SK-N-SH treated with all-trans-retinoic acid at 6 μM for 48 hours (cell line): ENCODE measurements at regions not wholly inside any gene's neighbourhood (a gene's known extent, or its start where the extent isn't known, plus 50 kb on each side); places are given as distances from the start of the nearest gene placed in this dataset.

Experiments used
- ATAC-seq: fragments of 200-7000 bp; cut with Tn5 transposase; 3 replicates; pipeline ENCODE4 v1.9.1; 2020; ENCODE audit warnings: mild to moderate bottlenecking, moderate library complexity
- ARNTL ChIP-seq: fragments of 450-650 bp; formaldehyde crosslinking; IDR thresholded peaks from 2 replicates; pipeline ENCODE4 v1.5.0; 2020; ENCODE audit warnings: low read depth, mild to moderate bottlenecking, moderate library complexity, borderline replicate concordance
- BACH2 ChIP-seq: fragments of 250-450 bp; sonication (Bioruptor Pico); IDR thresholded peaks from 2 replicates; pipeline ENCODE4 v1.9.0; 2021; ENCODE audit warnings: mild to moderate bottlenecking, borderline replicate concordance
- CREB5 ChIP-seq: fragments of 250-450 bp; sonication (Bioruptor Pico); IDR thresholded peaks from 2 replicates; pipeline ENCODE4 v1.5.1; 2020; ENCODE audit warnings: low read depth, mild to moderate bottlenecking, moderate library complexity
- CSDC2 ChIP-seq: fragments of 250-450 bp; sonication (Bioruptor Pico); IDR thresholded peaks from 2 replicates; pipeline ENCODE4 v1.5.0; 2020; ENCODE audit warnings: mild to moderate bottlenecking, moderate library complexity
- CSRNP3 ChIP-seq: fragments of 250-450 bp; sonication (Bioruptor Pico); IDR thresholded peaks from 2 replicates; pipeline ENCODE4 v1.5.1; 2021; ENCODE audit warnings: mild to moderate bottlenecking, moderate library complexity
- ESRRG ChIP-seq: fragments of 250-450 bp; sonication (Bioruptor Pico); IDR thresholded peaks from 2 replicates; pipeline ENCODE4 v1.6.1; 2021; ENCODE audit warnings: mild to moderate bottlenecking
- GLIS3 ChIP-seq: fragments of 250-450 bp; sonication (Bioruptor Pico); IDR thresholded peaks from 2 replicates; pipeline ENCODE4 v1.5.0; 2020; ENCODE audit warnings: mild to moderate bottlenecking, moderate library complexity
- ISL1 ChIP-seq: fragments of 250-450 bp; sonication (Bioruptor Pico); IDR thresholded peaks from 2 replicates; pipeline ENCODE4 v2.1.2; 2022; ENCODE audit warnings: mild to moderate bottlenecking, moderate library complexity
- OSR1 ChIP-seq: fragments of 250-450 bp; sonication (Bioruptor Pico); IDR thresholded peaks from 2 replicates; pipeline ENCODE4 v1.8.0; 2022; ENCODE audit warnings: moderate library complexity, mild to moderate bottlenecking, inconsistent platforms
- PATZ1 ChIP-seq: fragments of 250-450 bp; sonication (Bioruptor Pico); IDR thresholded peaks from 2 replicates; pipeline ENCODE4 v1.8.0; 2020; ENCODE audit warnings: mild to moderate bottlenecking, moderate library complexity, borderline replicate concordance
- POU6F1 ChIP-seq: fragments of 250-450 bp; sonication (Bioruptor Pico); IDR thresholded peaks from 2 replicates; pipeline ENCODE4 v1.8.0; 2021; ENCODE audit warnings: low read depth, mild to moderate bottlenecking, moderate library complexity, borderline replicate concordance
- PPARA ChIP-seq: fragments of 250-450 bp; sonication (Bioruptor Pico); IDR thresholded peaks from 2 replicates; pipeline ENCODE4 v1.5.0; 2020; ENCODE audit warnings: mild to moderate bottlenecking, borderline replicate concordance
- RARB ChIP-seq: fragments of 250-450 bp; sonication (Bioruptor Pico); IDR thresholded peaks from 2 replicates; pipeline ENCODE4 v1.8.0; 2021; ENCODE audit warnings: mild to moderate bottlenecking, moderate library complexity
- SNAI2 ChIP-seq: fragments of 250-450 bp; sonication (Bioruptor Pico); IDR thresholded peaks from 2 replicates; pipeline ENCODE4 v1.5.0; 2020; ENCODE audit warnings: mild to moderate bottlenecking, moderate library complexity
- TCF4 ChIP-seq: fragments of 250-450 bp; sonication (Bioruptor Pico); IDR thresholded peaks from 2 replicates; pipeline ENCODE4 v1.8.0; 2021; ENCODE audit warnings: mild to moderate bottlenecking, moderate library complexity, borderline replicate concordance
- TOX ChIP-seq: fragments of 250-450 bp; sonication (Bioruptor Pico); IDR thresholded peaks from 2 replicates; pipeline ENCODE4 v1.8.0; 2021; ENCODE audit warnings: mild to moderate bottlenecking, moderate library complexity, borderline replicate concordance
- TSHZ2 ChIP-seq: fragments of 250-450 bp; sonication (Bioruptor Pico); IDR thresholded peaks from 2 replicates; pipeline ENCODE4 v1.5.0; 2020; ENCODE audit warnings: mild to moderate bottlenecking, moderate library complexity
- ZC3H10 ChIP-seq: fragments of 250-450 bp; sonication (Bioruptor Pico); IDR thresholded peaks from 2 replicates; pipeline ENCODE4 v1.5.1; 2021; ENCODE audit warnings: mild to moderate bottlenecking, moderate library complexity
- ZFP3 ChIP-seq: fragments of 250-450 bp; sonication (Bioruptor Pico); IDR thresholded peaks from 2 replicates; pipeline ENCODE4 v1.5.0; 2020; ENCODE audit warnings: mild to moderate bottlenecking, moderate library complexity
- ZFP30 ChIP-seq: fragments of 450-650 bp; formaldehyde crosslinking; IDR thresholded peaks from 2 replicates; pipeline ENCODE4 v1.5.0; 2022; ENCODE audit warnings: mild to moderate bottlenecking, moderate library complexity
- ZNF565 ChIP-seq: fragments of 450-650 bp; formaldehyde crosslinking; conservative IDR thresholded peaks from 2 replicates; pipeline ENCODE4 v1.5.0; 2020; ENCODE audit warnings: low read depth, mild to moderate bottlenecking, moderate library complexity
- ZNF70 ChIP-seq: fragments of 450-650 bp; formaldehyde crosslinking; IDR thresholded peaks from 2 replicates; pipeline ENCODE4 v1.5.0; 2020; ENCODE audit warnings: mild to moderate bottlenecking, moderate library complexity
- ZNF8 ChIP-seq: fragments of 450-650 bp; formaldehyde crosslinking; IDR thresholded peaks from 2 replicates; pipeline ENCODE4 v1.5.0; 2020; ENCODE audit warnings: mild to moderate bottlenecking, moderate library complexity

GRCh38 chr10:110356628-110357245 is 52.0 kb upstream of the SMNDC1 start:
- no peak for ATAC-seq
- TF ChIP-seq ZNF8 (no peak), BACH2 (CRISPR knock-in tag) (no peak), PATZ1 (CRISPR knock-in tag) (no peak), ISL1 (CRISPR knock-in tag) (no peak), PPARA (no peak), OSR1 (CRISPR knock-in tag) (no peak), CSRNP3 (CRISPR knock-in tag) (no peak), ZFP30 (CRISPR knock-in tag) (no peak), RARB (CRISPR knock-in tag) (no peak), TSHZ2 (CRISPR knock-in tag) (no peak), ZNF565 (CRISPR knock-in tag) (no peak), ESRRG (CRISPR knock-in tag) (no peak), POU6F1 (CRISPR knock-in tag) (no peak), GLIS3 (CRISPR knock-in tag) (no peak), ZC3H10 (CRISPR knock-in tag) (no peak), TCF4 (no peak), ZNF70 (CRISPR knock-in tag) (no peak), ARNTL (CRISPR knock-in tag) (no peak), ZFP3 (CRISPR knock-in tag) (no peak), SNAI2 (CRISPR knock-in tag) (no peak)

GRCh38 chr10:110357252-110357780 is 52.6 kb upstream of the SMNDC1 start:
- peak; percentile 3; the same call in 1 of the 3 replicates for ATAC-seq
- TF ChIP-seq CREB5 (CRISPR knock-in tag) (no peak), CSRNP3 (CRISPR knock-in tag) (no peak), ZC3H10 (CRISPR knock-in tag) (no peak), ARNTL (CRISPR knock-in tag) (no peak), ESRRG (CRISPR knock-in tag) (no peak), PATZ1 (CRISPR knock-in tag) (no peak), BACH2 (CRISPR knock-in tag) (no peak), OSR1 (CRISPR knock-in tag) (no peak), ZNF565 (CRISPR knock-in tag) (no peak), ZFP3 (CRISPR knock-in tag) (no peak), ISL1 (CRISPR knock-in tag) (no peak), CSDC2 (CRISPR knock-in tag) (no peak), PPARA (no peak), TOX (CRISPR knock-in tag) (no peak), POU6F1 (CRISPR knock-in tag) (no peak)
